Pons (tissue), 1 donor: ENCODE measurements at regions not wholly inside any gene's neighbourhood (a gene's known extent, or its start where the extent isn't known, plus 50 kb on each side); places are given as distances from the start of the nearest gene placed in this dataset.

ENCODE experiments used
- DNase-seq: peaks from one replicate; pipeline ENCODE4 v3.0.0-alpha.2; 2016; ENCODE audit warnings: low spot score

- no peak for DNase-seq
Measured at GRCh38 chr2:120589771-120590608, 145.7 kb upstream of the GLI2 start.

GRCh38 chr2:120590841-120591240 lies 144.8 kb upstream of the GLI2 start:
- no peak for DNase-seq

DNA sequence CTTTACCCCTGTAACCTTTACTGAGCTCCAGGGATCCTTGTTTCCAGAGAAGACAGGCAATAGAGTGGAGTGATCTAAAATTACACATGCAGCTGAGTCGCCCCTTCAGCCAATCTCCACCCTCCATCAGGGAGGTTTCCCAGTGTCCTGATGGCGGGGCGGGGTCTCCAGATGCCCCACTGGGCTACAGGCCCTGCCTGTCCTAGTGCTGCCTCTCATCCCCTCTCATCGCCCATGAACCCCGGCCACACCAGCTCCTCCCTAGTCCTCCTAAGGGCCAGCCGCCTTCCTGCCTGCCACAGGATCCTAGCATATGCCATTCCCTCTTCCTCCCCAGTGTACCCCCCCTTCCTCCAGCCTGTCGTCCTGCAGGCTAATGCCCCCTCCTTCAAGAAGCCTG lies 144.1 kb upstream of the GLI2 start:
- DNase-seq: no peak

- no peak for DNase-seq
Measured at GRCh38 chr2:120592084-120592483, 143.6 kb upstream of the GLI2 start.

DNA sequence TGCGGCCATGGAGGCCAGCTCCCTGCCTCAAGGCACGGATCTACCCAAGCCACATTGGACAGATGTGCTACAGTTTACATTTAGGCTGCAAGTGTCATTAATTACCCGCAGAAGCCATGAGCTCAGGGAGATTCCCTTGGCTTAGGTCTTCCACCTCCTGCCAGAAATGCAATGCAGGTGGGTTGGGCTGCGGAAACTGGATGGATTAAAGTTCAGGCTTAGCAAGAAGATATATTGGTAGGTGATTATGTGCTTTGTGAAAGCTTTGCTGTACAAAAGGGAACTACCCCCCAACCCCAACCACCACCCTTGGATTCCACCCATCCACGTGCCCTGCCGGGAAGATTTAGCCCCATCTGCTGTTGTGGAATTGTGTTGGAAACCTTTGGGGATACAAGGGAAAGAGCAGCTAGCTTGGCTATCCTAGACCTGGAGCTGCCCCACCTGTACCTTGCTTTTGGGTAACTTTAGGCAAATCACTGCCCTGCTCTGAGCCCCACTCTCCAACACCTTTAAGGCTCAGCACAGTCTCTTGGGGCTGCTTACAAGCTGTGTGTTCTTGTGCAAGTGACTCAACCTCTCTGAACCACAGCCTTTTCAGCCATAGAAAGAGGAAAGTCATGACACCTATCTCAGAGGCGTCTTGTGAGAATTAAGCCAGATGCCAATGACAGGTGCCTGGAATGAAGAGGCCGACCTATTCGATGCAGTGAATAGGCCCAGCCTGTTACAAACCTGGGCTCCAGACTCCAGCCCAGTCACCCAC lies 141.6 kb upstream of the GLI2 start:
- no peak for DNase-seq

DNA sequence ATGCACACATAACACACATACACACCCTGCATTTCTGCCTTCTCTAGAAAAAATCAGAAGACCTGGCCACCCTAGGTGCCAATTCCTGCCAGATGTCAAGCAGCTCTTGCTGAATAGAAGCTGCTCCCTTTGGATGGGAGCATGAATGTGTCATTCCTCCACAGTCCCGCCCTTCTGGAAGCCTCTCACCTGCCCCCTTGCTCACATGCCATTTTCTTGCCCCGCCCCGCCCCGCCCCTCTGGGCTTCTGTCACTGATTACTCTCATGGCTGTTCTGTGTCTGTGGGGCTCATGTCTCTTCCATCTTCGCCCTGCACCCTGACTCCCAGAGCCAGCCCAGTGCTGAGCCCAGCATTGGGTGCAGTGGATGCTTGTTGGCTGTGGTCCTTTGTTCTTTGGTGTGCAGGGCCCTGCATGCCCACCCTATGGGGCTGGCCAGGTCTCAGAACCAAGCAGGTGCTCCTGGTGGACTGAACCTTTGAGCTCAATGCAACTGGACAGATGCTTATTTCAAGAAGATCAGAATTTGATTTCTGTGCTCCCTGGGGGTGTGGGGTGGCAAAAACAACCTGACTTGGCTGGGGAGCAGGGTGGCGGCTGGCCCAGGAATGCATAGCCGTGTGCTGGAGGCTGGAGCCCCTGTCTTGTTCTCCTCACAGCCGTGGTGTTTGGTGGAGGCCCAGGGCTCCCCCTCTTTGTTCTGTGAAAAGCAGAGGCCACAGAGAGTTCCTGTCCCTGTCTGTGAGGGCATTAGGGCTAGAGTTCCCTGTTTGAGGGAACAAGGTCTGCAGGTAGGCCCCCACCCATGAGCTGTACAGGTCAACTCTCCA lies 140.6 kb upstream of the GLI2 start:
- DNase-seq: no peak

DNA sequence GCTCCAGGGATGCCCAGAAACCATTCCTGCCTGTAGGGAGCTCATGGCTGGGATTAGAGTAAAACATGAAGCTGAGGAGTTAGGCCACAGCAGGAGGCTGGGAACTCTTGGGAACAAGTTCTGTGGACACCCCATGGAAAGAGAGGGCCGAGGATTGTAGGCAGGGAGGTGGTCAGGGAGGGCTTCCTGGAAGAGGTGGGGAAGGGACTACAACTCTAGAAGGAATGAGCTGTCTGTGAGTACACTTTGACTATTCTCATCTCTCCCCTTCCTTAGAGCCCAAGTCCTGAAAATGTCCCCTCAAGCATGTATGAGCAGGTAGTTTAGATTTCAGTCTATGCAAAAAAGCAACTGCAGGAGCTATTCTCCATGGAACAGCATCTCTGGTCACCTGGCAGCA lies 139.9 kb upstream of the GLI2 start:
- no peak for DNase-seq

GRCh38 chr2:120596191-120596811 lies 139.4 kb upstream of the GLI2 start:
- peak; percentile 75 for DNase-seq

DNA sequence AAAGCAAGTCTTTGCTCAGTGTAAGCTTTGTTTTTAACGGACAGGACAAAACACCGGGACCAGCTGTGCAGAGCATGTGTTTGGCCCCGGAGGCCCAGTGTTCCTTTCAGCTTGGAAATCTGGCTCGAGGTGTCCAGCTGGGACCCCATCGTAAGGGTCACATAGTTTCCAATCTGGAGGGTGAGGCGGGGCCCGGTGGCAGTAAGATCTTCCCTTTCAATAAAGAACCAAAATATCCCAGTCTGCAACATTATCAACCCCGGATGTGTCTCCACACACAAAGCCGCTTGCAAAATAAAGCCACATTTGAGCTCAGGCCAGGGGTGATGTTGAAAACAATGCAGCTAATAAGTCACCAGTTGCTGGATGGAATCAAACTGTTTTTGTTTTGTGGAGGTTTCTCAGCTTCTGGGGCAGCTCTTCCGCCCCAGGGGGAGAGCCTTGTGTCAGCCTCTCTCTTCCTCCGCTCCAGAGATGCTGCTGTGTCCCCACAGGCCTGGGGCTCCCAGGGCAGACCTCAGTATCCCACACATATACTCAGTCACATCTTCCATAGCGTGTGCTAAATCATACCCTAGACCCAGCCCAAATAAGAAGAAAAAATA lies 138.6 kb upstream of the GLI2 start:
- peak; percentile 90 for DNase-seq

DNA sequence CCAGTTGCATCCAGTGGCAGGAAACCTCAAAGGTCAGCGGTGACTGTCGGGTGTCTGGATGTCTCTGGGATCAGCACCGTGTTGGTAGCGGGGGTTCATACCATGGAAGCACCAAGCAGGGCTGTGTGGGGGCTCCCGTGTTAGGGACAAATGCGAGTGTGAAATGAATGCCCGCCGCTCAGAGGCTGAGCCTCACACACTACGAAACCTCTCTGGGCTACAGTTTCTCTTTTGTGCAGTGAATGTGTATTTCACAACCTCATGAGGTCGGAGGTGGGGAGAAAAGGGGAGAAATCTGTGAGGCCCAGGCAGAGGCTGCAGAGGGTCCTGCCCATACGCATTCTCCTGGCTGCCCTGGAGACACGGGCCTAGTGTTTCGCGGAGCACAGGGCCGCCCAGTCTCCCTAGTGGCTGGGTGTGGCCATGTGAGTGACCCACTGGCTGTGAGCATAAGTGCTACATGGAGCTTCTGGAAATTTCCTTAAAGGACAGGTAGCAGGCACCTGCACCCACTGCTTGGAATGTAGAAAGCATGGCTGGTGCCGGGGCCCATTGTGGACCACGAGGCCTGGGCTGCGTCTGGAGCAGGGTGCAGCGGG lies 138.0 kb upstream of the GLI2 start:
- no peak for DNase-seq

DNA sequence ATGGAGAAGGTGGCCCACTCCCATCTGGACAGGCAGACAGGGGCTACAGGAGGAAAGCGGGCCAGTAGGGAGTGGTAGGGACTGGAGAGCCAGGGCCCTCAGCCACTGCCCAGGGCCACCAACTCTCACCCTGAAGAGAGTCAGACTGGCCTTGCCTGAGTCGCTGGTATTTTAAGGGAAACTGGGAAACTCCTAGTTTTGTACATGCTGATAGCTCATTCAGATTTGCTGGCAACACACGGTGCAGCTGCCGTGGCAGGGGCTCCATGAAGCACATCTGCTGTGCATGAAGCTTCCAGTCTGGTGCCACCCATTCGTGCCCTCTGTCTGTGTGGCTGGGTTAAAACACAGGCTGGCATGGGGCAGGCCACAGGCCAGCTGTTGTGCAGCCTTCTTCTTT lies 137.3 kb upstream of the GLI2 start:
- no peak for DNase-seq

DNA sequence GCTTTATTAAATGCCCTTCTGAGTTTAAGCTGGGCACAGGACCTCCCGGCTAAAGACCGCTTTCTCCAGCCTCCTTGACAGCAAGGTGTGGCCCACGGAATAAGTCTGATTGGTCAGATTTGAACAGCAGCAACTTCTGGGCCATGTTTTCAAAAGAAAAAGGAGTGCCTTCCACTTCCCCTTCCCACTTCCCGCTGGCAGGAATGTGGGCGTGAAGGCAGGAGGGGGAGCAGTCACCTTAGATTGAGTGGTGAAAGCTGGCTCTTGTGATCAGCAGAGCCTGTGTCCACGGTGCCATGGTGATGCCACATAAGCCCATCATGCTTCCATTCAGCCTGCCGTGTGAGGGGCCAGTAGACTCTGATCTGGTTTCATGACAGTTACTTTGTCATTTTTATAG lies 136.6 kb upstream of the GLI2 start:
- no peak for DNase-seq

DNA sequence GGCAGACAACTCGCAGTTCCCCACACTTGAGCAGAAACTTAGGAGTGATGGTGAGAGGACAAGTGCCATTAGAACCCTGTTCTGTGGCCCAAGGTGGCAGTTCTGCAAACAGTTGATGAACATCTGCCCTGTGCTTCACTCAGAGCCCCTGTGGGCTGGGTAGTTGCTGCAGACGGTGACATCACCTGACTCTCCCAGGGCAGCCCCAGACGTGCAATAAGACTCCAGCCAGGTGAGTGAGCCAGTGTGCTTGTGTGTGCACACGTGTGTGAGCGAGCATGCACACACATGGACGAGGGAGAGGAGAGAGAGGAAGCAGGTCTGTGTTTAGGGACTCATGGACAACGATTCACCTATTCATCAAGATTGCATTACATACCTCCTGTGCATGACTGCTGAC lies 136.0 kb upstream of the GLI2 start:
- no peak for DNase-seq

DNA sequence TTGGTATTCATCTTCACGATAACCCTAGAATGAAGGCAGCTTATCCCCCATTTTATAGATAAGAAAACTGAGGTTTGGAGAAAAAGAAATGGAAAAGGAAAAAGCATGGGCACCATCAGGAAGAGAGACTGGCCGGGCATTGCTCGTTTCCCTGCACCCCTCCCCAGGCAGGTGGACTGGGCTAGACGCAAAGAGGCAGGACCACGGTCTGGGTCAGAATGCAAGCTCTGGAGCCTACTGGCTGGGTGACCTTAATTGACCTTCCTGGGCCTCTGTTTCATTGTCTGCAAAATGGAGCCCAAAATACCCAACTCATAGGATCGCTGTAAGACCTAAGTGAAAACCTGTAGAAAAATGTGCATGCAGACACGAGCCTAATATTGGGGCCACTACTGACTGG lies 135.3 kb upstream of the GLI2 start:
- no peak for DNase-seq

- DNase-seq: no peak
Measured at GRCh38 chr2:120600786-120601185, 134.9 kb upstream of the GLI2 start.

GRCh38 chr2:120601566-120601965 lies 134.1 kb upstream of the GLI2 start:
- no peak for DNase-seq

GRCh38 chr2:120602251-120602650 lies 133.4 kb upstream of the GLI2 start:
- DNase-seq: no peak

GRCh38 chr2:120604767-120605166 lies 130.9 kb upstream of the GLI2 start:
- DNase-seq: no peak

- no peak for DNase-seq
Measured at GRCh38 chr2:120605231-120605935, 130.3 kb upstream of the GLI2 start.

GRCh38 chr2:120606280-120606679 lies 129.4 kb upstream of the GLI2 start:
- no peak for DNase-seq

DNA sequence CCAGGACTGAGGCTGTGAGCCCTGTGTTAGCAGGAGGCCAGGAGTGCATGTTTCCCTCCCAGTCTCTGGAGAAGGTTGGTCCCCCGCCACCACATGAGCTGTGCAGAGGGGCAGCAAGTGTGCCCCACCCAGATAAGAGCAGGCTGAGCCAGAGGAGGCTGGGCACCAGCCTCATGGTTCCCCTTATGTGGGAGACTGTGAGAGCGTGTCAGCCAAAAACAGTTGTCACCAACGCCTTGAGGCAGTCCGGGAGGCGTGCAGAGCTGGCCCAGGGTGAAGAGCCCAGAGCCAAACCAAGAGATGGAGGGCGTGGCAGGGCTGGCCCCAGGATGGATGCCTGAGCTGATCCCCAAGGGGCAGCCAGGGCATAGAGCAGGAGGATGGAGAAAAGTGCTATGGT lies 128.7 kb upstream of the GLI2 start:
- DNase-seq: no peak
